ENCODE measurements at regions not wholly inside any gene's neighbourhood (a gene's known extent, or its start where the extent isn't known, plus 50 kb on each side); places are given as distances from the start of the nearest gene placed in this dataset.
A peak's percentile ranks its signal among the peaks of the same experiment; 100 is the strongest.
"Not testable (repeated sequence)": the region's sequence is repeated elsewhere in the genome, so short reads cannot be mapped to it uniquely, and the experiment has no call there.

DNA sequence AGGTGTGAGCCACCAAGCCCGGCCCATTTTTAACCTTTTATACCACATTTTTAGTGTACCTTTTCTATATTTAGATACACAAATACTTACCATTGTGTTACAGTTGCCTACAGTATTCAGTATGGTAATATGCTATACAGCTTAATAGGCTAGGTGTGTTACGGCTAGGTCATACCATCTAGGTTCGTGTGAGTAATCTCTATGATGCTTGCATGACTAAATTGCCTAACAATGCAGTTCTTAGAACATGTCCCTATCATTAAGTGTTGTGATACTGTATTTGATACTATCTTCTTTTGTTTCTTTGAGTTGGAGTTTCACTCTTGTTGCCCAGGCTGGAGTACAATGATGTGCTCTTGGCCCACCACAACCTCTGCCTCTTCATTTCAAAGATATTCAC lies 387.7 kb upstream of the SASH1 start:
- Histone ChIP-seq H4K5ac (ENCODE audit: low read length) (no peak overlapping the region), H3K79me2 (ENCODE audit: control insufficient read depth, insufficient read depth, low read length) (no peaks in the 10 kb centered on the region), H2AK5ac (ENCODE audit: low read length) (no peak overlapping the region), H3K23ac (ENCODE audit: low read length) (no peak overlapping the region), H3K27ac (ENCODE audit: low read depth, low read length) (no peak overlapping the region), H3K18ac (ENCODE audit: low read length) (no peak overlapping the region), H3K79me1 (ENCODE audit: low read length) (no peaks in the 10 kb centered on the region), H3K4me3 (ENCODE audit: low read length) (no peak overlapping the region), H2BK120ac (ENCODE audit: low read depth, low read length) (no peak overlapping the region), H3K4me2 (ENCODE audit: low read length) (no peak overlapping the region), H3K36me3 (ENCODE audit: control insufficient read depth, insufficient read depth, low read length) (no peaks in the 10 kb centered on the region), H3K9ac (ENCODE audit: low read length) (no peak overlapping the region), H3K4ac (ENCODE audit: low read depth, low read length) (no peak overlapping the region), H2BK15ac (replicated peaks; ENCODE audit: low read depth) (no peak overlapping the region), H3K4me1 (ENCODE audit: control insufficient read depth, low read depth, low read length) (no peaks in the 10 kb centered on the region), H3K56ac (ENCODE audit: low read length) (no peak overlapping the region), H4K8ac (ENCODE audit: low read depth, low read length) (no peak overlapping the region), H3K27me3 (ENCODE audit: insufficient read depth, low read length, poor library complexity) (no peaks in the 10 kb centered on the region), H2BK5ac (ENCODE audit: low read length) (no peak overlapping the region)
- WGBS (ENCODE audit: extremely low coverage, insufficient coverage, low lambda C conversion rate) = no CpG with 5 or more reads among the region's 3 CpGs
- no peak for DNase-seq

DNA sequence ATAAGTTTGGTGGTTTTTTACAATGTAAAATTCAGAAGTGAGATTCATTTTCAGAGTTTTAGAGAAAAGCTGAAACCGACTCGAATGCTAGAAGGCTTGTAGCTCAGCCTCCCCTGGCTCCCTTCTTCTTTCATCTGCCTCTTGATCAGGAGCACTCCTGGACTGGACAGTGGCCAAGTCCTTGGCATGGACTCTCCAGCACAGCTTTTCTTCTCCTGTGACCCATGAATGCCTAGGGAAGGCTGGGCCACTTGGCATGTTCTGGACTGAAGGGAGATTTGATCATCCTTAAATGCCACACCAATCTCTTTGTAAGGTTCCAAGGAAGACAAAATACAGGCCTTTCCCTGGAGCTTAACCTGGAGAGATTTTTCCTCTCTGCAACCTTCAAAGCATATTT lies 384.0 kb upstream of the SASH1 start:
- no CpG with 5 or more reads among the region's 2 CpGs for WGBS (ENCODE audit: extremely low coverage, insufficient coverage, low lambda C conversion rate)

DNA sequence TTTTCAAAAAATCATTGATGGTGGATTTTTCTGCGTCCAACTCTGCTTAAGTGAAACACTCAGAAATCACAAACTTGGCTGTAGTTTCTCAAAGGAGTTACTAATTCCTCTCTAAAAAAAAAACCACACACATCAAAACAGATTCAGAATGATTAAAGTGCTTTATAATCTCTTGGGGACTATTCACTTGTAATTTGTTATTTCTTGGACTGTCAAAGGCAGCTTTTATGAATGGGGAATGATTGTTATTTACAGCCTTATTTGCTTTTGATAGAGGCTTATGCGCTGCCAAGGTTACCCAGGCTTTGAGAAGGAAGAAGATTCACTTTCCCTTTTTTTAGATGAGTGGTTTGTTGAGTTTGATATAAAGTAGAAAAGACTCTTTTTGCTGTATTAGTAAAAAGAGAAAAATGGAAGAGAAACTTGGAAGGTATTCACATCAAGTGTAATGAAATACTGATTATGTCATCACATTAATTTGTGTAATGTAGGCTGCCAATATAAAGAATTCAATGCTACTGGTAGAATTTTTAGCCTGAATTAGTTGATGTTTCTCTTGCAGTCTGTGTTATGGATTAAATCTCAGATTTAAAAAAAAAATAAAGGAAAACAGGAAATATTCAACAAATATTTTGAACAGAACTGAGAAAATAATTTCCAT lies 381.0 kb upstream of the SASH1 start:
- Histone ChIP-seq H2BK120ac (ENCODE audit: low read depth, low read length) (no peak overlapping the region), H3K4me2 (ENCODE audit: low read length) (no peak overlapping the region), H3K9ac (ENCODE audit: low read length) (no peak overlapping the region), H2BK15ac (replicated peaks; ENCODE audit: low read depth) (no peak overlapping the region), H3K27ac (ENCODE audit: low read depth, low read length) (no peak overlapping the region), H2AK5ac (ENCODE audit: low read length) (no peak overlapping the region), H3K4ac (ENCODE audit: low read depth, low read length) (no peak overlapping the region), H3K27me3 (ENCODE audit: insufficient read depth, low read length, poor library complexity) (no peaks in the 10 kb centered on the region), H4K8ac (ENCODE audit: low read depth, low read length) (no peak overlapping the region), H3K36me3 (ENCODE audit: control insufficient read depth, insufficient read depth, low read length) (no peaks in the 10 kb centered on the region), H4K5ac (ENCODE audit: low read length) (no peak overlapping the region), H3K79me1 (ENCODE audit: low read length) (no peaks in the 10 kb centered on the region), H3K23ac (ENCODE audit: low read length) (no peak overlapping the region), H2BK5ac (ENCODE audit: low read length) (no peak overlapping the region), H3K18ac (ENCODE audit: low read length) (no peak overlapping the region), H3K4me1 (ENCODE audit: control insufficient read depth, low read depth, low read length) (no peaks in the 10 kb centered on the region), H3K79me2 (ENCODE audit: control insufficient read depth, insufficient read depth, low read length) (no peaks in the 10 kb centered on the region), H3K56ac (ENCODE audit: low read length) (no peak overlapping the region), H3K4me3 (ENCODE audit: low read length) (no peak overlapping the region)
- WGBS (ENCODE audit: extremely low coverage, insufficient coverage, low lambda C conversion rate) = no CpG with 5 or more reads among the region's 2 CpGs
- DNase-seq = no peak

More for the DNA sequence above, 384.0 kb upstream of the SASH1 start:
- Histone ChIP-seq H3K18ac (ENCODE audit: low read length) (no peak overlapping the region), H3K79me2 (ENCODE audit: control insufficient read depth, insufficient read depth, low read length) (no peaks in the 10 kb centered on the region), H2BK120ac (ENCODE audit: low read depth, low read length) (no peak overlapping the region), H2AK5ac (ENCODE audit: low read length) (no peak overlapping the region), H3K36me3 (ENCODE audit: control insufficient read depth, insufficient read depth, low read length) (no peaks in the 10 kb centered on the region), H3K27me3 (ENCODE audit: insufficient read depth, low read length, poor library complexity) (no peaks in the 10 kb centered on the region), H2BK15ac (replicated peaks; ENCODE audit: low read depth) (no peak overlapping the region), H4K8ac (ENCODE audit: low read depth, low read length) (no peak overlapping the region), H3K4me1 (ENCODE audit: control insufficient read depth, low read depth, low read length) (no peaks in the 10 kb centered on the region), H2BK5ac (ENCODE audit: low read length) (no peak overlapping the region), H3K4ac (ENCODE audit: low read depth, low read length) (no peak overlapping the region), H3K27ac (ENCODE audit: low read depth, low read length) (no peak overlapping the region), H3K79me1 (ENCODE audit: low read length) (no peaks in the 10 kb centered on the region), H3K4me2 (ENCODE audit: low read length) (no peak overlapping the region), H3K4me3 (ENCODE audit: low read length) (no peak overlapping the region), H3K9ac (ENCODE audit: low read length) (no peak overlapping the region), H4K5ac (ENCODE audit: low read length) (no peak overlapping the region), H3K56ac (ENCODE audit: low read length) (no peak overlapping the region), H3K23ac (ENCODE audit: low read length) (no peak overlapping the region)
- no peak for DNase-seq

DNA sequence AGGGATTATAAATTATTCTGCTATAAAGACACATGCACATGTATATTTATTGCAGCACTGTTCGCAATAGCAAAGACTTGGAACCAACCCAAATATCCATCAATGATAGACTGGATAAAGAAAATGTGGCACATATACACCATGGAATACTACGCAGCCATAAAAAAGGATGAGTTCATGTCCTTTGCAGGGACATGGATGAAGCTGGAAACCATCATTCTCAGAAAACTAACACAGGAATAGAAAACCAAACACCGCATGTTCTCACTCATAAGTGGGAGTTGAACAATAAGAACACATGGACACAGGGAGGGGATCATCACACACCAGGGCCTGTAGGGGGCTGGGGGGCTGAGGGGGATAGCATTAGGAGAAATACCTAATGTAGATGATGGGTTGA lies 377.2 kb upstream of the SASH1 start:
- not testable (repeated sequence) for H3K9ac ChIP-seq (ENCODE audit: low read length); H2BK120ac ChIP-seq (ENCODE audit: low read depth, low read length); H3K4me2 ChIP-seq (ENCODE audit: low read length); H2AK5ac ChIP-seq (ENCODE audit: low read length); H4K5ac ChIP-seq (ENCODE audit: low read length); H3K18ac ChIP-seq (ENCODE audit: low read length); H2BK15ac ChIP-seq (replicated peaks; ENCODE audit: low read depth); H3K4me3 ChIP-seq (ENCODE audit: low read length); H3K79me2 ChIP-seq (ENCODE audit: control insufficient read depth, insufficient read depth, low read length); H3K23ac ChIP-seq (ENCODE audit: low read length); H3K4ac ChIP-seq (ENCODE audit: low read depth, low read length); H3K4me1 ChIP-seq (ENCODE audit: control insufficient read depth, low read depth, low read length); DNase-seq; H3K79me1 ChIP-seq (ENCODE audit: low read length); H3K27ac ChIP-seq (ENCODE audit: low read depth, low read length); H3K36me3 ChIP-seq (ENCODE audit: control insufficient read depth, insufficient read depth, low read length); H2BK5ac ChIP-seq (ENCODE audit: low read length); H4K8ac ChIP-seq (ENCODE audit: low read depth, low read length); H3K27me3 ChIP-seq (ENCODE audit: insufficient read depth, low read length, poor library complexity); H3K56ac ChIP-seq (ENCODE audit: low read length)
- no CpG with 5 or more reads among the region's 3 CpGs for WGBS (ENCODE audit: extremely low coverage, insufficient coverage, low lambda C conversion rate)

DNA sequence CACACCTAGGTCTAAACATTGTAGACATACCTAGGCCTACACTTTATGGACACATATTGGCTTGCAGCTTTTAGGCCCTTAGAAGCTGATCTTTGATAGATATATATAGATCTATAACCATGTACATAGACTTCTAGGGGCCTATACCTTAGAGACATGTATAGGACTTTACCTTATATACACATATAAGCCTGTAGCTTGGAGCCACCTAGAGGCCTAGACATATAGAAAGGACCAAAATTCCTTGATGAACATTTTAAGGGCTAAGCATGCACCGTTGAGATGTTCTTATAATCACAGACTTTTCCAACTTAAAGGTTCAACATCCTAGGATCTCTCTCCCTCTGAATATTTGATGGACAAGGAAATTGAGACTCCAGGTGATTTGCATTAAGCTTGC lies 371.7 kb upstream of the SASH1 start:
- H4K5ac ChIP-seq (ENCODE audit: low read length) = no peak overlapping the region
- no peak overlapping the region for H3K27ac ChIP-seq (ENCODE audit: low read depth, low read length)
- H3K79me1 ChIP-seq (ENCODE audit: low read length) = no peaks in the 10 kb centered on the region
- no peak overlapping the region for H3K9ac ChIP-seq (ENCODE audit: low read length)
- no peaks in the 10 kb centered on the region for H3K27me3 ChIP-seq (ENCODE audit: insufficient read depth, low read length, poor library complexity)
- H4K8ac ChIP-seq (ENCODE audit: low read depth, low read length) = no peak overlapping the region
- no peak overlapping the region for H3K56ac ChIP-seq (ENCODE audit: low read length)
- no peak overlapping the region for H2BK15ac ChIP-seq (replicated peaks; ENCODE audit: low read depth)
- no peak overlapping the region for H3K4me2 ChIP-seq (ENCODE audit: low read length)
- H2AK5ac ChIP-seq (ENCODE audit: low read length) = no peak overlapping the region
- peaks cover 3% of the 10 kb centered on the region for H3K4me1 ChIP-seq (ENCODE audit: control insufficient read depth, low read depth, low read length)
- H3K18ac ChIP-seq (ENCODE audit: low read length) = no peak overlapping the region
- no peak overlapping the region for H3K4me3 ChIP-seq (ENCODE audit: low read length)
- H3K4ac ChIP-seq (ENCODE audit: low read depth, low read length) = no peak overlapping the region
- H2BK5ac ChIP-seq (ENCODE audit: low read length) = no peak overlapping the region
- no peak overlapping the region for H2BK120ac ChIP-seq (ENCODE audit: low read depth, low read length)
- WGBS (ENCODE audit: extremely low coverage, insufficient coverage, low lambda C conversion rate) = no CpG with 5 or more reads among the region's 1 CpG
- no peaks in the 10 kb centered on the region for H3K36me3 ChIP-seq (ENCODE audit: control insufficient read depth, insufficient read depth, low read length)
- no peak overlapping the region for H3K23ac ChIP-seq (ENCODE audit: low read length)
- peak; percentile 33 for DNase-seq
- no peaks in the 10 kb centered on the region for H3K79me2 ChIP-seq (ENCODE audit: control insufficient read depth, insufficient read depth, low read length)

DNA sequence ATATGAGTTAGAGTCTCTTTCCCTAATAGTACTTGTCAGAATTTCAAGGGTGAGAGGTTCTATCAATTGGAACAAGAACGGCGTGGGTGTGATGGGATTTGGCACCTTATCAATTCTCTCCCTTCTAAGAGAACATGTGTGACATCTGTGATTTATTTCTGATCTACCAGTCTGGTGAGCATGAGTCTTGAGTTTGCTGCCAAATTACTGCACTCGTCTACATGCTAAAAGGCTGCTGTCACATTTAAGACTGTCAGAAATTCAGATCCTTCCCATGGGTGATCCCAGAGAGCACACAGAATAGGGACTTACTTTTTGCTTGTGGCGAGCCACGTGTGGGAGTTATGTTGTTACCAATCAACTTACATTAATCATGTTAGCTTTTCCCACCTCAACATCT lies 370.2 kb upstream of the SASH1 start:
- H3K36me3 ChIP-seq (ENCODE audit: control insufficient read depth, insufficient read depth, low read length) = no peaks in the 10 kb centered on the region
- H4K8ac ChIP-seq (ENCODE audit: low read depth, low read length) = no peak overlapping the region
- H2BK15ac ChIP-seq (replicated peaks; ENCODE audit: low read depth) = no peak overlapping the region
- H3K4me2 ChIP-seq (ENCODE audit: low read length) = no peak overlapping the region
- no peak overlapping the region for H2BK5ac ChIP-seq (ENCODE audit: low read length)
- H3K56ac ChIP-seq (ENCODE audit: low read length) = no peak overlapping the region
- H3K4me1 ChIP-seq (ENCODE audit: control insufficient read depth, low read depth, low read length) = peaks cover 3% of the 10 kb centered on the region
- H4K5ac ChIP-seq (ENCODE audit: low read length) = no peak overlapping the region
- no peak overlapping the region for H3K4ac ChIP-seq (ENCODE audit: low read depth, low read length)
- no peak overlapping the region for H3K9ac ChIP-seq (ENCODE audit: low read length)
- no peak overlapping the region for H2AK5ac ChIP-seq (ENCODE audit: low read length)
- no peaks in the 10 kb centered on the region for H3K79me2 ChIP-seq (ENCODE audit: control insufficient read depth, insufficient read depth, low read length)
- no peak overlapping the region for H3K4me3 ChIP-seq (ENCODE audit: low read length)
- no peaks in the 10 kb centered on the region for H3K27me3 ChIP-seq (ENCODE audit: insufficient read depth, low read length, poor library complexity)
- no CpG with 5 or more reads among the region's 5 CpGs for WGBS (ENCODE audit: extremely low coverage, insufficient coverage, low lambda C conversion rate)
- no peak overlapping the region for H3K23ac ChIP-seq (ENCODE audit: low read length)
- no peaks in the 10 kb centered on the region for H3K79me1 ChIP-seq (ENCODE audit: low read length)
- no peak overlapping the region for H2BK120ac ChIP-seq (ENCODE audit: low read depth, low read length)
- no peak overlapping the region for H3K18ac ChIP-seq (ENCODE audit: low read length)
- no peak overlapping the region for H3K27ac ChIP-seq (ENCODE audit: low read depth, low read length)
- peak; percentile 16 for DNase-seq
